Left forelimb (tissue), 1 donor: ENCODE measurements at regions not wholly inside any gene's neighbourhood (a gene's known extent, or its start where the extent isn't known, plus 50 kb on each side); places are given as distances from the start of the nearest gene placed in this dataset.
"Not testable (repeated sequence)": the region's sequence is repeated elsewhere in the genome, so short reads cannot be mapped to it uniquely, and the experiment has no call there.

Experiments used
- DNase-seq: peaks from one replicate; pipeline ENCODE4 v3.0.0-alpha.2; 2018; ENCODE audit warnings: low spot score

DNA sequence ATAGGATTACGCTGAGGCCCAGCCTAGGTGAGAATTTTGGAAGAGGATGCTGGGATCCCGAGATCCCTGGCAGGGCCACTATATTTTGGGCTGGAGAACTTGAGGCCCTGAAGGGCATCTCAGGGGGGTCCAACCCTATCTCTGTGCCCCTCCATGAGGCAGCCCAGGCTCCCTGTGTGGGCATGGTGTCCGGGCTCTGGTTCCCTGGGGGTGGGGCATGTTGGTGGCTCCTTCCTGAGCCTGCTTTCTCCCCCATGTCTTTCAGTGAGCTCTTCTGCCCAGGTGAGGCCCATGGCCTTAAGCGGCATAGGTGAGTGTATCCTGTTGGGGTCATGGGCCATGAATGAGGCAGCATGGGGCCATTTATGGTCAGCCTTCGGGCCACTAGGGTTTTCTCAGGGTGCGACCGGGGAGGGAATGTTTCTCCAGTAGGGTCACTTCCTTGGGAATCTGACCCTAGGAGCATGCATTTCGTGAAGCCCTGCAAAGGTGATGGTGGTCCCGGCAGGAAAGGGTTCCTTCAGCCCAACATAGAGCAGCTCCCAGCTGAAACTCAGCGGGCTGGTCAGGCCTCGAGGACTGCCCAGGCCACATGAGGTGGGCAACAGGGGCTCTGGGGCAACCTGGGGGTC is 191.3 kb downstream of the UBE3A start:
- peak; percentile 55 for DNase-seq

DNA sequence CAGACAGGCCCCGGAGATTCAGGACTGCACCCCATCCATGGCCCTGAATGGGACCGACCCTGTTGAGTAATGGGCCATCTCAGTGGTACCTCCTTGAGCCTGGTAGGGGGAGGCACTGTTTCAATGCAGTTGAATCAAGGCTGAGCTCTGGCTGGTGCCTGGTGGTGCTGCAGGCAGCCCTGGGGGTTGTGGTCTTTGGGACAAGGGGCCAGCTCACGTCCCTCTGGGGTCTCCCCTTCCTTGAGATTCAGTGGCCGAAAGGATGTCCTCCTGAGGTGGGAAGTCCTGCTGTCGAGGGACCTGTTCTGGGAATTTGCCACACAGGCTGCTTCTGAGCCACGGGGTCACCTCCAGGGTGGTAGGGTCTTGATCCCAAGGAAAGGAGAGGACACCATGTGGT is 190.7 kb downstream of the UBE3A start:
- DNase-seq: not testable (repeated sequence)

DNA sequence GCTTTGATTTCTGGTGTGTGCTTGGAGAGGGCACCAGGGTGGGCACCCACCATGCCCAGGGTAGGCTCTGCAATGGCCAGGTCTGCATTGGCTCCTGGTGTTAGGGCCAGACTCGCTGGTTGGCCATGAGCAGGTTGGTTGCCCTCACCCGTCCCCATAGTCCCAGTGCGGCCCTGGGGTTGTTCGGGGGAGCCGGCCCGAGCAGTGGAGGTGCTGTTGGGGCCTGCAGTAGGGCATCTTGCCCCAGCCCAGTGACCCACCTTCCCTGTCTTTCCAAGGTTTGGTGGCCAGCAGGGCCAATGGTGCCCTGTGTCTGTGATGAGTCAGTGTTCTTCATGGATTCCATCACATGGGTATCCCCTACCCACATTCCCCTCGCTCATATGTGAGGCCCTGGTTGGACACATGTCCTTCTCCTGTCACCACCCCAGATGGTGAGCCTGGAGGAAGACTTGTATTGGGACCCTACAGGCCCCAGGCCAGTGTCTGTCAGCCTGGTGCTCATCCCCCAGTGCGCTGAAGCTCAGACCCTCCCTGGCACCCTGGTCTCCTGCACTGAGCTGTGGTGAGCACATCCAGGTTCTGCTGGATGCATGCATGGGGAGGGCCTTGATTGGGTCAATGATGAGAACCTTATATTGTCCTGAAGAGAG is 190.1 kb downstream of the UBE3A start:
- peak; percentile 44 for DNase-seq

DNA sequence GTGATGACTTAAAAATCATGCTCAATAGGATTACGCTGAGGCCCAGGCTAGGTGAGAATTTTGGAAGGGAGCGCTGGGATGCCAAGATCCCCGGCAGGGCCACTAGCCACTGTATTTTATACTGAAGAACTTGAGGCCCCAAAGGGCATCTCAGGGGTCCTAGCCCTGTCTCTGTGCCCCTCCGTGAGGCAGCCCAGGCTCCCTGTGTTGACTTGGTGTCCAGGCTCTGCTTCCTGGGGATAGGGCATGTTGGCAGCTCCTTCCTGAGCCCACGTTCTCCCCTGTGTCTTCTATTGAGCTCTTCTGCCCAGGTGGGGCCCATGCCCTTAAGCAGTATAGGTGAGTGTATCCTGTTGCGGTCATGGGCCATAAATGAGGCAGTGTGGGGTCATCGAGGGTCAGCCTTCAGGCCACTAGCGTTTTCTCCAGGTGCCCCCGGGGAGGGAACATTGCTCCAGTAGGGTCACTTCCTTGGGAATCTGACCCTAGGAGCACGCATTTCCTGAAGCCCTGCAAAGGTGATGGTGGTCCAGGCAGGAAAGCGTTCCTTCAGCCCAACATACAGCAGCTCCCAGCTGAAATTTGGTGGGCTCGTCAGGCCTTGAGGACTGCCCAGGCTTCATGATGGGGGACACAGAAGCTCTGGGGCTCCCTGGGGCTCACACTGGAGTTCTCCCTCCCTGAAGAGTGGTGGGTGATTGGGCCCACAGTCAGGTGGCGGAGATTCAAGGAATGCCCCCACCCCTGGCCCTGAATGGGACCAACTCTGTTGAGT is 189.4 kb downstream of the UBE3A start:
- DNase-seq: peak; percentile 42

DNA sequence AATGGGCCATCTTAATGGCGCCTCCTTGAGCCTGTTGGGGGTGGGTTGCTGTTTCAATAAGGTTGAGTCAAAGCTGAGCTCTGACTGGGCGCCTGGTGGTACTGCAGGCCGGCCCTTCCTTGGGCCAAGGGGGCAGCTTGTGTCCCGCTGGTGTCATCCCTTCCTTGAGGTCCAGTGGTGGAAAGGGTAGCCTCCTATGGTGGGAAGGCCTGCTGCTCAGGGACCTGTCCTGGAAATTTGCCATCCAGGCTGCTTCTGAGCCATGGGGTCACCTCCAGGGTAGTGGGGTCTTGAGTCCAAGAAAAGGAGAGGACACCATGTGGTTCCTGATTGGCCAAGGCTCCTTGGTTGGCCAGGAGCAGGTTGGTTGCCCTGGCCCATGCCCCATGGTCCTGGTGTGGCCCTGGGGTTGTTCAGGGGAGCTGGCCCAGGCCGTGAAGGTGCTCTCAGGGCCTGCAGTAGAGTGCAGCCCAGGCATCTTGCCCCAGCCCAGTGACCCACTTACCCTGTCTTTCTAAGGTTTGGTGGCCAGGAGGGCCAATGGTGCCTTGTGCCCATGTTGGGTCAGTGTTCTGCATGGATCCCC is 188.7 kb downstream of the UBE3A start:
- DNase-seq: peak; percentile 33

DNA sequence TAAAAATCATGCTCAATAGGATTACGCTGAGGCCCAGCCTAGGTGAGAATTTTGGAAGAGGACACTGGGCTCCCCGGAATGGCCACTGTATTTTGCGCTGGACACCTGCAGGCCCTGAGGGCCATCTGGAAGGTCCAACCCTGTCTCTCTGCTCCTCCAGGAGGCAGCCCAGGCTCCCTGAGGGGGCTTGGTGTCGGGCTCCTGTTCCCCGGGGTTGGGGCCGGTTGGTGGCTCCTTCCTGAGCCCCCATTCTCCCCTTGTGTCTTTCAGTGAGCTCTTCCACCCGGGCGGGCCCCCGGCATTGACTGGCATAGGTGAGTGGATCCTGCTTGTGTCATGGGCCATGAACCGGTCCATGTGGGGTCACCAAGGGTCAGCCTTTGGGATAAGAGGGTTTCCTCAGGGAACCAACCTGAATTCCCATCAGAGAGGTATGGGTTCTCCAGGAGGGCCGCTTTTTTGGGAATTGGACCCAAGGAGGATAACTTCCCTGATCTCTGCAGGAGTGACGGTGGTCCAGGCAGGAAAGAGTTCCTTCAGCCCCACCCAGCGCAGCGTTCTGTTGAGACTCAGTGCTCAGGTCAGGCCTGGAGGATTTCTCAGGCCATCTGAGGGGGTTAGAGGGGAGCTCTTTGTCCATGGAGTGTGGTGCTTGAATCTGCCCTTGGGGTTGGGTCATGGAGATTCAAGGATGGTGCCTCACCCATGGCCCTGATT is 187.8 kb downstream of the UBE3A start:
- no peak for DNase-seq

DNA sequence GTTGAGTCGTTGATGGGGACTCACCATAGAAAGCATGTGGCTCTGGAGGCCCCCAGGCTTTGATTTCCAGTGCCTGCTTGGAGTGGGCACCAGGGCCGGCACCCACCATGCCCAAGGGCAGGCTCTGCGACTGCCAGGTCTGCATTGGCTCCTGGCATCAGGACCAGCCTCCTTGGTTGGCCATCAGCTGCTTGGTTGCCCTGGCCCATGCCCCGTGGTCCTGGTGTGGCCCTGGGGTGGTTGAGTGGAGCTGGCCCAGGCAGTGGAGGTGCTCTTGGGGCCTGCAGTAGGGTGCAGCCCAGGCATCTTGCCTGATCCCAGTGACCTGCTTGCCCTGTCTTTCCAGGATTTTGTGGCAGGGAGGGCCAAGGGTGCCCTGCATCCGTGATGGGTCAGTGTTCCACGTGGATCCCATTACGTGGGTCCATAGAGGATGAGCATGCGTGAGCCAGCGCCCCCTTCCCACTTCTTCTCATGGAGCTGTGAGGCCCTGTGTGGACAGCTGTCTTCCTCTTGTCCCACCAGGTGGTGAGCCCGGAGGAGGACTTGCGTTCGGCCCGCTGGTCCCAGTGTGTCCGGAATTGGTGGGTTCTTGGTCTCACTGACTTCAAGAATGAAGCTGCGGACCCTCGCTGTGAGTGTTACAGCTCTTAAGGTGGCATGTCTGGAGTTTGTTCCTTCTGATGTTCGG is 187.0 kb downstream of the UBE3A start:
- peak; percentile 50 for DNase-seq

DNA sequence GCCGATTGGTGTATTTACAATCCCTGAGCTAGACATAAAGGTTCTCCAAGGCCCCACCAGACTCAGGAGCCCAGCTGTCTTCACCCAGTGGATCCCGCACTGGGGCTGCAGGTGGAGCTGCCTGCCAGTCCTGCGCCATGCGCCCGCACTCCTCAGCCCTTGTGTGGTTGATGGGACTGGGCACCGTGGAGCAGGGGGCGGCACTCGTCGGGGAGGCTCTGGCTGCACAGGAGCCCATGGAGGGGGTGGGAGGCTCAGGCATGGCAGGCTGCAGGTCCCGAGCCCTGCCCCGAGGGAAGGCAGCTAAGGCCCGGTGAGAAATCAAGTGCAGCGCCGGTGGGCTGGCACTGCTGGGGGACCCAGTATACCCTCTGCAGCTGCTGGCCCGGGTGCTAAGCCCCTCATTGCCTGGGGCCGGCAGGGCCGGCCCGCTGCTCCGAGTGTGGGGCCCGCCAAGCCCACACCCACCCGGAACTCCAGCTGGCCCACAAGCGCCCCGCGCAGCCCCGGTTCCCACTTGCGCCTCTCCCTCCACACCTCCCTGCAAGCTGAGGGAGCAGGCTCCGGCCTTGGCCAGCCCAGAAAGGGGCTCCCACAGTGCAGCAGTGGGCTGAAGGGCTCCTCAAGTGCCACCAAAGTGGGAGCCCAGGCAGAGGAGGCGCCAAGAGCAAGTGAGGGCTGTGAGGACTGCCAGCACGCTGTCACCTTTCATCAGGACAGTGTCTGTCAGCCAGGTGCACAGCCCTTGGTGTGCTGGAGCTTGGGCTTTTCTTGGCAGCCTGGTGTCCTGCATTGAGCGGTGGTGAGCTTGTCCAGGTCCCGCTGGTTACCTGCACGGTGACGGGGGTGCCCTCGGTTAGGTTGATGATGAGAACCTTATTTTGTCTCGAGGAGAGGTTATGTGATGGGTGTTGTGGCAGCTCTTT is 185.5 kb downstream of the UBE3A start:
- peak; percentile 51 for DNase-seq

DNA sequence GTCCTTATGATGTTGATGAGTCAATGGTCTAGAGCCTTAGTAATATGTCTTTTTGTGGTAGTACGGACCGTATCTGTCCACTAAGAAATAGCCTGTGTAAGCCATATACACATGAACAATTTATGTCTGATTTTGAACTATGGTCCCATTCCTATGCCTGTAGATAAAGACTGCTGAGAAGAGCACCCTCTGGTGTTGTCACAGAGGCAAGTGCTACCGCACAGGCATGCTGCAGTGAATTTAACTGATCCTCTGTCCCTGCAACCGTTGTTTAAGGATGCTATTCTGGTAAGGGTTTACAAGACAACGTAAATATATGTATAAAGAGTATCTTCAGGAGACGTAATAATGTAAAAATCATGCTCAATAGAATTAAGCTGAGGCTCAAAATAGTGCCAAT is 170.7 kb downstream of the UBE3A start:
- no peak for DNase-seq
